ENCODE measurements at regions not wholly inside any gene's neighbourhood (a gene's known extent, or its start where the extent isn't known, plus 50 kb on each side); places are given as distances from the start of the nearest gene placed in this dataset.

DNA sequence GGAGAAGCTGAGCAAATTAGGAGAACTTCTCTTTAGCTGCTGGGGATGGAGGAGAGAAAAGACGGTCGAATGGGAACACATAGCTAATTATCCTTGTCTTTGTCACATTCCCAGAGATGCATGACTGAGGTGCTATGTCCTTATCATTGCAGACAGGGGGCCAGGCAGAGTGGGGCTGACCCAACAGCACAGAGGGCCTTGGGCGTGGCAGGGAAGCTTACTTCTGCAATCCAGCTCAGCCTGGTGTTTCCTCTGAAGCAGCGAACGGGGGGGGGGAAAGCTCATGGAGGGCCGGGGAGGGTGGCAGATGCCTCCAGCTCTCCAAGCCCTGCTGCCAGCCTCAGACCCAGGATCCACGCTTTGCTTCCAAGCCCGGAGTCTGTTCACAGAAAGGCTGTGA lies 50.8 kb upstream of the HOPX start:
- H3K27me3 ChIP-seq (ENCODE audit: insufficient read depth, low read depth): no peaks in the 10 kb centered on the region

More for the DNA sequence above, 50.8 kb upstream of the HOPX start:
- H3K27ac ChIP-seq: no peak overlapping the region
- no peaks in the 10 kb centered on the region for H4K20me1 ChIP-seq (ENCODE audit: insufficient read depth)
- no peak overlapping the region for H2AFZ ChIP-seq (ENCODE audit: low read depth)
- H3K4me2 ChIP-seq: no peak overlapping the region
- H3K36me3 ChIP-seq (ENCODE audit: insufficient read depth): no peaks in the 10 kb centered on the region
- H3K4me3 ChIP-seq (IDR thresholded peaks at IDR 0.05; ENCODE audit: insufficient read depth, low read depth, low read length): no peak overlapping the region
- no peaks in the 10 kb centered on the region for H3K4me1 ChIP-seq (ENCODE audit: low read depth, poor library complexity, severe bottlenecking)
- no peaks in the 10 kb centered on the region for H3K79me2 ChIP-seq (ENCODE audit: insufficient read depth, low read depth)
- TF ChIP-seq, protein P1, sequence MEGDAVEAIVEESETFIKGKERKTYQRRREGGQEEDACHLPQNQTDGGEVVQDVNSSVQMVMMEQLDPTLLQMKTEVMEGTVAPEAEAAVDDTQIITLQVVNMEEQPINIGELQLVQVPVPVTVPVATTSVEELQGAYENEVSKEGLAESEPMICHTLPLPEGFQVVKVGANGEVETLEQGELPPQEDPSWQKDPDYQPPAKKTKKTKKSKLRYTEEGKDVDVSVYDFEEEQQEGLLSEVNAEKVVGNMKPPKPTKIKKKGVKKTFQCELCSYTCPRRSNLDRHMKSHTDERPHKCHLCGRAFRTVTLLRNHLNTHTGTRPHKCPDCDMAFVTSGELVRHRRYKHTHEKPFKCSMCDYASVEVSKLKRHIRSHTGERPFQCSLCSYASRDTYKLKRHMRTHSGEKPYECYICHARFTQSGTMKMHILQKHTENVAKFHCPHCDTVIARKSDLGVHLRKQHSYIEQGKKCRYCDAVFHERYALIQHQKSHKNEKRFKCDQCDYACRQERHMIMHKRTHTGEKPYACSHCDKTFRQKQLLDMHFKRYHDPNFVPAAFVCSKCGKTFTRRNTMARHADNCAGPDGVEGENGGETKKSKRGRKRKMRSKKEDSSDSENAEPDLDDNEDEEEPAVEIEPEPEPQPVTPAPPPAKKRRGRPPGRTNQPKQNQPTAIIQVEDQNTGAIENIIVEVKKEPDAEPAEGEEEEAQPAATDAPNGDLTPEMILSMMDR (conservative IDR thresholded peaks at IDR 0.05; ENCODE audit: low read depth, low read length): no peak
- H3K9ac ChIP-seq: no peak overlapping the region
